Fibroblast of skin of left biceps (primary cell): ENCODE measurements at regions not wholly inside any gene's neighbourhood (a gene's known extent, or its start where the extent isn't known, plus 50 kb on each side); places are given as distances from the start of the nearest gene placed in this dataset.

Experiments
- DNase-seq, 2 experiments: peaks; one replicate each; pipeline ENCODE4 v3.0.0-alpha.2; 2013; ENCODE audit warnings: low read depth in 2 of 2

GRCh38 chr15:35854316-35854715 is 308.4 kb upstream of the DPH6 start:
- DNase-seq, result no peak

GRCh38 chr15:35857567-35858226 is 311.7 kb upstream of the DPH6 start:
- DNase-seq, result no peak

- DNase-seq, result no peak
These were observed 312.7 kb upstream of the DPH6 start for GRCh38 chr15:35858707-35859106.

GRCh38 chr15:35863655-35864054 is 317.7 kb upstream of the DPH6 start:
- DNase-seq, result no peak

- DNase-seq, result no peak
These were observed 321.4 kb upstream of the DPH6 start for GRCh38 chr15:35867356-35867755.

- no peak for DNase-seq
These were observed 325.3 kb upstream of the DPH6 start for GRCh38 chr15:35871282-35871681.

GRCh38 chr15:35871812-35872211 is 325.8 kb upstream of the DPH6 start:
- DNase-seq, result no peak

- DNase-seq, result no peak
These were observed 326.6 kb upstream of the DPH6 start for GRCh38 chr15:35872577-35872976.

- DNase-seq, result peak; percentile 71 to 77
These were observed 328.4 kb upstream of the DPH6 start for GRCh38 chr15:35874260-35874905.

GRCh38 chr15:35876762-35877161 is 330.8 kb upstream of the DPH6 start:
- no peak for DNase-seq

- DNase-seq, result no peak
These were observed 334.9 kb upstream of the DPH6 start for GRCh38 chr15:35880896-35881295.

GRCh38 chr15:35885870-35886269 is 339.9 kb upstream of the DPH6 start:
- no peak for DNase-seq

- peak in 1 of 2 experiments; percentile 23 for DNase-seq
These were observed 340.8 kb upstream of the DPH6 start for GRCh38 chr15:35886765-35887164.

- no peak for DNase-seq
These were observed 342.9 kb upstream of the DPH6 start for GRCh38 chr15:35888815-35889214.

GRCh38 chr15:35907511-35907910 is 361.5 kb upstream of the DPH6 start:
- DNase-seq, result no peak

- DNase-seq, result no peak
These were observed 363.4 kb upstream of the DPH6 start for GRCh38 chr15:35909414-35909813.

- no peak for DNase-seq
These were observed 364.3 kb upstream of the DPH6 start for GRCh38 chr15:35910227-35910626.

GRCh38 chr15:35911052-35911777 is 365.2 kb upstream of the DPH6 start:
- no peak for DNase-seq

- DNase-seq, result no peak
These were observed 366.2 kb upstream of the DPH6 start for GRCh38 chr15:35912196-35912595.

GRCh38 chr15:35914573-35914972 is 368.6 kb upstream of the DPH6 start:
- DNase-seq, result no peak

- DNase-seq, result no peak
These were observed 375.1 kb upstream of the DPH6 start for GRCh38 chr15:35921046-35921445.

- DNase-seq, result no peak
These were observed 379.5 kb upstream of the DPH6 start for GRCh38 chr15:35925275-35926006.
